NCI-H526 treated with DMSO at 0.1 percent for 48 hours (cell line): ENCODE measurements at regions not wholly inside any gene's neighbourhood (a gene's known extent, or its start where the extent isn't known, plus 50 kb on each side); places are given as distances from the start of the nearest gene placed in this dataset.

Experiments used
- DNase-seq: peaks from one replicate; lab custom pipeline; 2025; lab: John Stamatoyannopoulos, UW

DNA sequence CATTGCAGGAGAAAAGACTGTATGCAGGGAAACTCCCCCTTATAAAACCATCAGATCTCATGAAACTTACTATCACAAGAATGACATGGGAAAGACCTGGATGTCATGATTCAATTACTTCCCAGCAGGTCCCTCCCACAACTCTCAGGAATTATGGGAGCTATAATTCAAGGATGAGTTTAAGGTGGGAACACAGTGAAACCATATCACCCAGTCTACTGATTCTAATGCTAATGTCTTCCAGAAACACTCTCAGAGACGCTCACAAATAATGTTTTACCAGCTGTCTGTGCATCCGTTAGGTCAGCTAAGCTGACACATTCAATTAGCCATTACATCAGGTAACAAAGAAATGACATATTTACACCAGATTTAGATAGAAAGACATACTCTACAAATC lies 637.9 kb downstream of the NLGN4Y start:
- no peak for DNase-seq

DNA sequence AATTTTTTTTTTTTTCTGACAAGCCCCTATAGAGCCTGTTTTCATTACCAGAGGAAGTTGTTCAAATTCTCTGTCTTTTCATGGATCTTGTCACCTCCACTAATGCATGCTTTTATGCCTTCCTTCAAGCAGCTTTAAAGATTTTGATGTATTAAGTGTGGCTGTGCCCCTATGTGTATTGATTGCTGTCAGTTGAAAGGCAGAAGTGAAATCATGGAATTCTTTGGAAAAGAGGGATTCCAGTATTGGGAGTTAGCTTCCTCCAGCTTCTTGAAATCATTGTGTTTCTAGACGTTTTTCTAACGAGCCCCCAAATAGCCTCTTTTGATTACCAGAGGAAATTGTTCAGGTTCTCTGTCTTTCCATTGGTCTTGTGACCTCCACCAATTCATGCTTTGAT lies 655.6 kb downstream of the NLGN4Y start:
- DNase-seq = no peak

- DNase-seq = no peak
Measured at GRCh38 chrY:15229056-15229455, 704.7 kb downstream of the NLGN4Y start.

DNA sequence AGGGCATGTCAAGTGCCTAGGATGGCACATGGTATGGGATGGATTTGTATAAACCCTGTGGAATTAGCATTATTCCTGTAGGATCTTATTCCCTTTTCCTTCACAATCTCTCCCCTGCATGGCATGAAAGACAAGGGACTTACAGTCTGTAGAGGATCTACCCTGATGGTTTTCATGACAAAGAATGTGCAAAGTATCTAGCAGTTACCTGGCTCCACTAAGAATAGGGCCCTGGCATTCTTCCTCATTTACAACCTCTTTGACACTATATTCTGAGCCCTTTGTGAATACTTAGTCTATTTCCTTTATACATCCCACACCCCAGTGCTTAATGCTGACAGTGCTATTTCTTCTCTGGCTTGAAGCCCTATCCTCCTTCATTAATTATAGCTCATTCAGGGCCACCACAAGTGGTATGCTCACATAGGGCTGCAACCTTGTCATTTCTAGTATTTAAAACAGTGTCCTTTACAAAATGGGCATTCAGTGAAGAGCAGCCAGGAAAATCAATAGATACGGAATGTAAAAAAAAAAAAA lies 715.3 kb downstream of the NLGN4Y start:
- DNase-seq = no peak

- no peak for DNase-seq
Measured at GRCh38 chrY:15259286-15259685, 735.0 kb downstream of the NLGN4Y start.

GRCh38 chrY:15286572-15286971 lies 762.2 kb downstream of the NLGN4Y start:
- peak; percentile 0 for DNase-seq

GRCh38 chrY:15289821-15290220 lies 765.5 kb downstream of the NLGN4Y start:
- no peak for DNase-seq

DNA sequence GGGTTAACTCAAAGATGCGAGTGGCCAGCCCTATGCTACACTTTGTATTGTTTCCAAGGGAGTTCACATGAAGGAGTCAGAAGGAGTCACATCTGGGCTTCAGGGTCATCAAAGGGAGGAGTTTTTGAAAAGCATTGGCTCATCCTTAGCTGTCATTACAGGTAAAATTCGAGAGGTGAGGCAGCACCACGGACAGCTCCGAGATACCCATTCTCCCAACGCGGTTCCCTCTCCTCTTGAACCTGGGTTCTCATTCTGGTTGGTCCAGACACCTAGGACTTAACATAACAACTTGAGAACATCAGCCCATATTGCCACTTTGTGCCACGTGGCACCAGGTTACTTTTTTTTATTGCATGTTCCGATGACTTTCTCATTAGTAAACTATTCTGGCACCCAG lies 768.6 kb downstream of the NLGN4Y start:
- no peak for DNase-seq

GRCh38 chrY:15301879-15302278 lies 777.5 kb downstream of the NLGN4Y start:
- no peak for DNase-seq

- DNase-seq = no peak
Measured at GRCh38 chrY:15312166-15312565, 787.8 kb downstream of the NLGN4Y start.

- no peak for DNase-seq
Measured at GRCh38 chrY:15324189-15324588, 799.9 kb downstream of the NLGN4Y start.

DNA sequence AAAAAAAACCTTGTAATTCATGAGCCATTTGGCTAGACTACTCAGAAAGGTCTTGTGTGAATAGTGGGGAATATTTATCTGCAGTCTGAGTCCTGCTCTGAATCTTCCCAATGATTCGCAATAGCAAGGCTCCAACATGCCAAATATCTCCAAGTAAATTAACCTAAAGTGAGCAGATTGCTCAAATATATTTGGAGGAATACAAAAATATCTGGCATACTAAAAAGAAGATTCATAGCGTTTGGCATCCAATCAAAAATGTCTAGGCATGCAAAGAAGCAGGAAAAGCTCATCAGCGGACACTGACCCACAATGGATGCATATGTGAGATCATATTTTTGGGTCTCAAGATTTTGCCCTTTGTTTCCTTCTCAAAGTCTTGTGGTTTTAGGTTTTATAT lies 800.9 kb downstream of the NLGN4Y start:
- no peak for DNase-seq

- no peak for DNase-seq
Measured at GRCh38 chrY:15326673-15327072, 802.3 kb downstream of the NLGN4Y start.

- no peak for DNase-seq
Measured at GRCh38 chrY:15328848-15329247, 804.5 kb downstream of the NLGN4Y start.

DNA sequence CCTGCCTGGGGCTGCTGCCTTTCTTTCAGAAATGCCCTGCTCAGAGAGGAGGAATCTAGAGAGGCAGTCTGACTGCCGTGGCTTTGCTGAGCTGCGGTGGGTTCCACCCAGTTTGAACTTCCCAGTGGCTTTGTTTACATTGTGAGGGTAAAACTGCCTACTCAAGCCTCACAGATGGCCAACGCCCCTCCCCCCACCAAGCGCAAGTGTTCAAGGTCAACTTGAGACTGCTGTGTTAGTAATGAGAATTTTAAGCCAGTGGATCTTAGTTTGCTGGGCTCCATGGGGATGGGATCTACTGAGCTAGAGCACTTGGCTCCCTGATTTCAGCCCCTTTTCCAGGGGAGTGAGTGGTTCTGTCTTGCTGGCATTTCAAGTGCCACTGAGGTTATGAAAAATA lies 819.2 kb downstream of the NLGN4Y start:
- DNase-seq = no peak

DNA sequence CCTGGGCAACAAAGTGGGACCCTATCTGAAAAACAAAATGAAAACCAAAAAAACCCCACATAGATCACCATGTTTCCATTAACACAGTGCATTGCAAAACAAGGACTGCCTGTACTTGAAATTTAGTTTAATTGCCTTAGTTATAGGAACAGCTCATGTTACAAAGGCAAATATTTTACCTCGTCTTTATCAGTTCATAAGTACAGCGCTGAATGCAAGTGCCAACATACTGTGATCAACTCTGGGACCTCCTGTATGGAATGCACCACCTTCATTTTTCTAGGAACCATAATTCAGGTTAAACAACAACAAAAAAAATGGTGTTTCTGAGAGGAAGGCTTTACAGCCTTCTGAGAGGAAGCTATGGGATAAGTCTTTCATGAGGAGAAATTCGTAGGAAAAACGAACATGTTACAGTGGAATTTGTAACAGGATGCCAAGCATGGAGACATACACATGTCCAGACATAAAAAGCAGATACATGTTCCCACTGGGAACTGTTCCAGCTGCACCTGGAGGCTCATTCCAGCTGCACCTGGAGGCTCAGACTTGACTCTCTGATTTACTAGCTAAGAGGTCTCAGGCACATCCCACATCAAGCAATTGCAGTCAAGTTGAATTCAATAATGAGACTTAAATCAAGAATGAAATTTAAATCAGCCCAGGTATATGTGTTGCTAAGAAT lies 821.3 kb downstream of the NLGN4Y start:
- peak; percentile 7 for DNase-seq

DNA sequence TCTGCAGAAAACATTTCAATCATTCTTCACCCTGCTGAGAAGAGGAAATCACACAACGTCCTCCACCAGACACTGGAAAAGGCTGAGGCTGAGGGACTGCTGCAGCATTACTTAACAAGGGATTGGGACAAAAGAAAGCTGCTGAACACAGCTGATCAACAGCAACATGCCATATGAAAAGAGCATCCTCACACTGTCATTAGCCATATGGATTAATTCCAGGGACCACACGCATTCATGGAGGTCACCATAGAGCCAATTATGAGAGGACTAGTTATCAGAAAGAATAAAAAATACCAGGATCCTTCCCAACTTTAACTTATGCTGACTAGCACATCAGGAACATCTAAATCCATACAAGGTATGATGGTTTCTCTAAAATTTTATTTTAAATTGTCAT lies 825.0 kb downstream of the NLGN4Y start:
- no peak for DNase-seq

GRCh38 chrY:15355321-15355720 lies 831.0 kb downstream of the NLGN4Y start:
- no peak for DNase-seq

DNA sequence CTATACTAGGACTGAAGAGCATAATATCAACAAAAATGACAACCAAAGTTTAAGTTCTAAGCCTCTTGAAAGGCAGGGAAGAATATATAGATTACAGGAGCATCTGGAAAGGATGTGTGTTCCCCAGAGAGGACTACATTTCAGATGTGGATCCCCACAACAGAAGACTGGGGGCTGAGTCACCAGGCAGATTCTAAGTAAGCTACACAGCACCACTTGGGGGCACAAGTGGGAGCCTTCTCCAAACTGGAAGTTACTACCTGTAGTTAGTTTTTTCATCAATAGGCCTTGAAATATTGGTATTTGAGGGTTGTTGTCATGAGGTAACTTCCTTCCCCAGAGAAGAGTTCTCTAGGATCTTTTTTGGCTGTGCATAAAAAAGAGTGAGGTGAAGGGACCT lies 836.1 kb downstream of the NLGN4Y start:
- DNase-seq = no peak

DNA sequence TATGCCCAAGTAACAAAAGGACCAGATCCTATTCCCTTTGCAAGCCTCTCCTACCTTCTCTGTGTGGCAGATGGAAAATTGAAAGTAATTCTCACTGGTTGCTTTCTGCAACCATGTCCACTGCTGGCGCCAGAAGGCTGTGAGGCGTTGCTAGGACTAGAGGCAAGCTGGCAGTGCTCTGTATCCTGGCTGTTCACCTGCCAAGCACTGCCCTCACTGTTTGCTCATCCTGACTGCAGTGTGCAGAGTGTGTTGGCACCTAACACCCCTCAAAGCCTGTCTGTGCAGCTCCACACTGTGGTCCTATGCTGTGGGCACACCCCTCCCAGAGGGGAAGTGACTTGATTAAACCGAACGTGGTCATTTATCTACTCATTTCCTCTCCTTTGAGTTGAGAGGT lies 840.7 kb downstream of the NLGN4Y start:
- DNase-seq = no peak

GRCh38 chrY:15368786-15369185 lies 844.5 kb downstream of the NLGN4Y start:
- no peak for DNase-seq

DNA sequence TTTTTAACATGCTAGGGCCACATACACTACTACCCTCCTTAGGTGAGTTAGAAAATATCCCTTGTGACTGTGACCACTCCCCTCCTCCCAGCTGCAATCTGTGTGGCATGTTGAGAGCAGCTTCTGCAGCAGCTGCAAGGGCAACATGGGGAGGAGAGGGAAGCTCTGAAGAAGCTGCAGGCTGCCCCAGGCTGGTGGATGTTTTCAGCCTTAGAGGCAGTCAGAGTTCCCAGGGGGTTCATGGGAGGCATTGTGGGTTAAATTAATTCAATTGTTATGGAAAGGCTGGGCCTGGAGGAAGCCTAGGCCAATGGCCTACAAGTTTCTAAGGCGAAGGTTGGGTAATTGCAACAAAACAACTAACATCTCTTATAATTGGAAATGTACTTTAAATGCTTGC lies 860.8 kb downstream of the NLGN4Y start:
- DNase-seq = no peak

DNA sequence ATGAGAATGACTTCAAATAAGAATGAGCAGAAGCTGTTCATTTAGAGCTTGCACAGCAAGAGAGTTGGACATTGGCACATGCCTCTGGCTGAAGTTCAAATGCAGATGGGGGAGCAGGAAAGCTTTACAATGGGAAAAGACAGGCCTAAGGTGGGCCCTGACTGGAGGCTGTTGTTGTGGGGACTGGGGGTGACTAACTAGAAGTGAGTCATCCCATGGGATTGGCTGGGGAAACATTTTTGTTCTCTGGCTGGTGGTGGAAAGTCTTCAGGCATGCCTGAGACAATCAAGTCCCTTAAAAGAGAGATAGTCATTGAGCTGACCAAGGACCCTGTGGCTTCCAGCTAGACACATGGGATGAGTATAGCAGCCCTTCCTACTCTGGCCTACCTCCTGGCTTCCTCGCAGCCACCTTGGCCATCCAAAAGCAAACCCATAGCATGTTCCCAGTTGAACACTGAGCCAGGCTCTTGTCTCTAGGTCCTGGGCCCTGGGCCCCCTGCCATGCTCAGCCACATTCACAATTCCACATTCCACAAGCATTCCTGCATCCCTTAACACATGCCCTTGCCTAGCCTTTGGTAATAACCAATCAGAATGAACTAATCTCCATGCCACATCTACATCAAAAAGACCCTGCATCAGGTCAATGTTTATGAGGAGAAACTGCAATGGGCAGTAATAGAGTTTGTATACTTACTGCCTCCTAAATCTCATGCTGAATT lies 873.4 kb downstream of the NLGN4Y start:
- no peak for DNase-seq

DNA sequence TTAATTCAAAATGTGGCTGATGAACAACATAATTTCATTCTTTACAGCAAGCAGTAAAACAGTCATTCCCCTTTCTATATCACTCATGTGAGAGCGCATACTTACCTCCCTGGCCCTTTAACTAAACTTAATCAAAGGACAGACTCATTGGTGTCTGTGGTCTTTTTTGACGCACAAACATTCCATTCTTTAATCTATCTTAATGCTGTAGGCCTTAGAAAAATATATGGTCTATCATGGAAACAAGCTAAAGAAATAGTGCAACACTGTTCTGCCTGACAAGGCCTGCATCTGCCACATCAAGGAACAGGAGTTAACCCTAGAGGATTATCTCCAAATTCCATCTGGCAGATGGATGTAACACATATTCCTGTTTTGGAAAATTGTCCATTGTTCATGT lies 878.1 kb downstream of the NLGN4Y start:
- DNase-seq = no peak
